GM19240 (cell line): ENCODE measurements at regions not wholly inside any gene's neighbourhood (a gene's known extent, or its start where the extent isn't known, plus 50 kb on each side); places are given as distances from the start of the nearest gene placed in this dataset.

Source experiments
- DNase-seq: peaks from one replicate; pipeline ENCODE4 v3.0.0; 2011; ENCODE audit warnings: low spot score; ENCODE audit not compliant: insufficient read length

- DNase-seq, result no peak
Observed at GRCh38 chr6:145286916-145287315, 448.4 kb downstream of the EPM2A start.

- DNase-seq, result no peak
Observed at GRCh38 chr6:145289573-145289972, 445.7 kb downstream of the EPM2A start.

GRCh38 chr6:145290122-145290521 is 445.2 kb downstream of the EPM2A start:
- no peak for DNase-seq

GRCh38 chr6:145292066-145292465 is 443.3 kb downstream of the EPM2A start:
- no peak for DNase-seq

GRCh38 chr6:145294942-145295341 is 440.4 kb downstream of the EPM2A start:
- DNase-seq, result no peak

DNA sequence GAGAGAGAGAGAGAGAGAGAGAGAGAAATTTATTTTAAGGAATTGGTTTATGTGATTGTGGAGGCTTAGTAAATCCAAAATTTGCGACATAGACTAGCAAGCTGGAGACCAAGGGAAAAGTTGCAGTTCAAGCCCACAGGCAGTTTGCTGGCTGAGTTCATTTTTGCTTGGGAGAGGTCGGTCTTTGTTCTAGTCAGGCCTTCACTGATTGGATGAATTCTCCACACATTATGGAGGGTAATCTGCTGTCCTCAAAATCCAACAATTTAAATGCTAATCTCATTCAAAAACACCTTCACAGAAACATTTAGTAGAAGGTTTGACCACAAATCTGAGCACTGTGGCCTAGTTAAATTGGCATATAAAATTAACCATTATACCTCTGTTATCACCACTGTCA is 439.6 kb downstream of the EPM2A start:
- no peak for DNase-seq

- no peak for DNase-seq
Observed at GRCh38 chr6:145305670-145306069, 429.6 kb downstream of the EPM2A start.

GRCh38 chr6:145306489-145306888 is 428.8 kb downstream of the EPM2A start:
- no peak for DNase-seq

DNA sequence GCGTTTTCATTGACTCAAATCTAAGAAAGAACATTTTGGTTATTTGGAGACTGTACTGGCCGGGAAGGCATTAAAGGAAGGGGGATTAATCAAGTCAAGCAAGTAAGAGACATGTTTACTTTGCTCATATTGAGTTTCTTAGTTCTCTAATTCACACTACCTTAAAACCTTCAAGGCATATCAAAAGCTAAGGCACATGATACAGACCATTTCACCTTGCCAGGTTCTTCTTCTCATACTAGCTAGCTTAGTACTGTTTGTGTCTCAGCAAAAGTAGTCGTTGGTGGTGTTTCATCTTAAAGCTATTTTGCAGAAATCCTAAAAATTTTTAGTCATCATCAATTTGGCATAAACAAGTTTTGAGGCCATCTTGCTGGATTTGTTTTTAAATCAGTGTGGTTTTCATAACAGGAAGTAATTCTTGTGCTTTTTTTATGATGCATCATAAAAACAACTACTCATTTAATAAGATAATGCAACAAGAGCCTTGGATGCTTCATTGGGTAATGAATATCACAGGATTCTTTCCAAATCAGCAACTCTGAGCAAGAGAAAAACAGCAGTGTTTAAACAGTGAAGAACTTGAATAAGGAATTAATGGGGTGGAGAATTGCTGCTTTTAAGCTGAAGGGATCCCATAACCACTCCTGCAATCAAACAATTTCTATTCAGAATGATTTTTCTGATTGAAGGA is 425.3 kb downstream of the EPM2A start:
- DNase-seq, result no peak

- no peak for DNase-seq
Observed at GRCh38 chr6:145312481-145312880, 422.8 kb downstream of the EPM2A start.

DNA sequence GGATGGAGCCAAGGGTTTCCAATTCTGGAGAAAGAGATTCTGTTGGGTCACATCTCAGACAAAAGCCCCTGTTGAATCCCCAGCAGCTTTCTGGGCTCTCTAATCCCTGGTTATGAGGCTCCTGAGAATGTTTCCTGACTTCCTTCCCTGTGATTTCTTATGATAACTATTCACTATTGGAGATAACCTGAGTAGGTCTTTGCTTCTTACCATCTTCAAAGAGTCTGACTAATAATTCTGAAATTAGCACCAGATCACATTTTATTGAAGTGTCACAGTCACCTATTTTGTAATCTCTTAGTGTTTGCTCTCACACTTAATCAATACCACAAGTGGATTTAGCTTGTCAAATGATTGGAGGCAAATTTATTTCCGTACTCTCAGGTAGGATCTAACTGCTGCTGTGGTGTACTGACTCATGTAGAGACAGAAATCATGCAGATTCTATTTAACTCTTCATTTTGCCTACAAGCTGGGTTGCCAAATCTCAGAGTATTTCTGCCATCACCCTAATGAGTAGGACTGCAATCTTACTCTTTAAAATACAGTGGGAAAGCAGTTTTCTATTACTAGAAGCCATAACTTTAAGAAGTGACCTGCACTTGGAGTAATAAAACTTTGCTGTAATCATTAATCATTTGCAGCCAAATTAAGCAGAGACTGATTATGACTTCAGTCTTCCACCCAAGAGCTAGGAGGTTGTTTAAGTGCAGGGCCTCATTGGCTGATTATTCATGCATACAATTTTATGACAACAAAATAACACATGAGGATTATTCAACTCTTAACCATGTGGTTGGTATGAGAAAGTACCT is 422.1 kb downstream of the EPM2A start:
- DNase-seq, result no peak

DNA sequence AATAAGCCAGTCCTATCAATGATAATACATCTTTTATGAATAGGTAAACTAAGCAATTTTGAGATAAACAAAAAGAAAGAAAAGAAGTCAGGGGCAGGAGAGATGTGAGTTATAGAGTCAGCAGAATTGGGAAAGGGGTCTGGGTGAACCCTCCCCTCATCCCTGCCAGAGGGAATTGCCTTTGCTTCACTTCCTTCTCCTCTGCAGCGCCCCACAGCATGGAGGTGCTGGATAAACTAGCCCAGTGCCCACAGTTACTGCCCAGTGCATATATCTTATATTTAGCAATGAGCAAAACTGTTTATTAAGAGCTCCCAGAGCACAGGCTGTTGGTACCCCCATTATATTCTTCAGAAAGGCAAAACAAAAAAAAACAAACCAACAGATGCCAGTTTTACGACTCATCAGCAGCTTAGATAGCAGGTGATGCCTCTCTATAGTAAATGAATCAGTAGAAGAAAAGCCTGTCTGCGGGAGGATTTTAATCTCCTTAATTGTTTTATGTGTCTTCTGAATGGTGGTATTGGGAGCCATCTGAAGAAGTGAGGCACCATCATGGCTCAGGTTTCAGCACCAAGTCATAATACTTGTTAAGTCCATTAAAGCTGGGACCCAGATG is 419.2 kb downstream of the EPM2A start:
- DNase-seq, result no peak

DNA sequence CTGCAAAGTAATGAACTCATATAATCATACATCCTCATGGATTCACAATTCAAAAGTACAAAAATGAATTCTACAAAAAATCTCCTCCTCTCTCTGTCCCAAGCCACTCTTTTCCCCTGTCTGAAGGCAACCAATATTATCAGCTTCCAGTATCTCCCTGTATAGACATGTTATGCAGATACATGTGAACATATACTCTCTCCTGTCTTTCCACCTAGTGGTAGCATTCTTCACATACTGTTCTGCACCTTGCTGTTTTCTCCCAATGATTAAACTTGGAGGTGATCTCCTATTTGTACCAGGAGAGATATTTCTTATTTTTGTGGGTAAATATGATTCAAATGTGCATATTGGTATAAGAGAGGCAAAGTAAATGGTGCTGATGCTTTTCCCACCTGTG is 416.4 kb downstream of the EPM2A start:
- DNase-seq, result no peak

GRCh38 chr6:145319605-145320004 is 415.7 kb downstream of the EPM2A start:
- DNase-seq, result no peak

- DNase-seq, result no peak
Observed at GRCh38 chr6:145323646-145324045, 411.7 kb downstream of the EPM2A start.

- no peak for DNase-seq
Observed at GRCh38 chr6:145327586-145327985, 407.7 kb downstream of the EPM2A start.

DNA sequence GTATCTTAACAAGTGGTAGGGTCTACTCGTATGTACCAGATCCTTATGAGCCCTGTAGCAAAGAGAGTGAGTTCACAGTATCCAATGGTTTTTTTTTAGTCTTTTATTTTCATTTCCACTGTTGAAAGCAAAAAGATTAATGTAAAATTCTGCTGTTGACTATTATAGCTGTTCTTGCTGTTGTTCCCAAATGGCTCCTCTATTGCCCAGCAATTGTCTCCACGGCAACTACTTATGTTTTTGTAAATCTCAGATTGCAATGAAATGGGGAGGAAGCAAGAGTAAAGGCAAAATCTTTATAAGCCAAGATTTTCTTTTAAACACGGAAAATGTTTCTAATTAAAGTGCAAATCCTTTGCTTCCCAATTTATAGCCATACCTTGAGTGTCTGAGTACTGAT is 406.1 kb downstream of the EPM2A start:
- no peak for DNase-seq

DNA sequence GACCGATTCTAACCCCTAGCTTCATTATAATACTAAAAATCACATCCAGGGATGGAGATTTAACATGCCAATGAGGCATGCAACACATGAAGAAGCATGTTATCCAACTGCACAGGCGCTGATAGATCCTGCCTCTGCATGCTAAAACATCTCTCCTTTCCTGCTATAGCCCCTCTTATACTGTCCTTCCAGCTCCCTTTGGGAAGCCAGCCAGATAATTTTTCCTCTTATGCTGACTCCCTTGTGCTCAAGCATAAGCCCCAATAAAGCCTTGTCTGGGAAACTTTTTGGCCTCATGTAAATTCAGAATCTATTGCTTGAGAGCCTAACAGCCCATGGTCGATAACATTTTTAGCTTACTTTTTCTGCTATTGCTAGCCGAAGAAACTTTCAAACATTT is 404.3 kb downstream of the EPM2A start:
- no peak for DNase-seq

DNA sequence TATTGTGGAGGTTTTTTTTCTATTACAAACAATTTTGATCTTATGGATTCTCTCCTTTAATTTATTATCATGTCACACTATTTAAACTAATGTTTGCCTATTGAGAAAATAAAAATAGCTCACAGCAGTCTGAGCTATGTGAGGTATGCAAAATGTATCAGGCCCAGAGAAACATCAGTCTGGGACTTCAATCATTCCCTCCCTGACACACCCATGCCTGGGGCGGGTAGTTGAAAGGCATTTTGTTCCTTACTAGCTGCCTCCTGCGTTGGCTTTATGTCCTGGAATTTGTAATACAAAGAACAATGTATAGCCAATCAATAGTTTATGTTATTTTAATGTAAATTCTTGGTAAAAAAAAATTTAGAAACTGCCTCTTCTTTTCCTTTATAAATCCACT is 403.3 kb downstream of the EPM2A start:
- DNase-seq, result no peak

GRCh38 chr6:145336119-145336518 is 399.2 kb downstream of the EPM2A start:
- no peak for DNase-seq

GRCh38 chr6:145339089-145339488 is 396.2 kb downstream of the EPM2A start:
- no peak for DNase-seq

DNA sequence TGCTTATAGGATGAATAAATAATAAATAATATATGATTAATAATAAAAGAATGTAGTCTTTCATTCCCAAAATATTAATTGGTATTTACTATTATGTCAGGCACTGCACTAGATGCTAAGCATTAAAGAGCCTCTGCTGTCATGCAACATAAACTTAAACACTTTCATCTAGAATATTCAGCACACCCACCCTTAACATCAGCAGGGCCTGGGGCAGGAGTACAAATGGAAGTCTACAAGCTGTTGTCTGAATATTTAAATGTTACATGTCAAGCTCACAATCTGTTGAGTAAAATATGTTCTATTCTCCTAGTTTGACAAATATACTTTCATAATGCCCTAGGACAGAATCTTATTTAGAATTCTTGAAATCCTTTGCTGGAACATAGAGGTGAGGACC is 395.1 kb downstream of the EPM2A start:
- DNase-seq, result no peak

- DNase-seq, result no peak
Observed at GRCh38 chr6:145345094-145345493, 390.2 kb downstream of the EPM2A start.
